GM11168 (cell line): ENCODE measurements at regions not wholly inside any gene's neighbourhood (a gene's known extent, or its start where the extent isn't known, plus 50 kb on each side); places are given as distances from the start of the nearest gene placed in this dataset.

Source experiments
- in situ Hi-C: fragments of 300-500 bp; cut with MboI; formaldehyde crosslinking; loops from one replicate; pipeline ENCODE4 v1.12.0; 2022; ENCODE audit warnings: low sequenced_read_pairs; ENCODE audit not compliant: unreplicated experiment

DNA sequence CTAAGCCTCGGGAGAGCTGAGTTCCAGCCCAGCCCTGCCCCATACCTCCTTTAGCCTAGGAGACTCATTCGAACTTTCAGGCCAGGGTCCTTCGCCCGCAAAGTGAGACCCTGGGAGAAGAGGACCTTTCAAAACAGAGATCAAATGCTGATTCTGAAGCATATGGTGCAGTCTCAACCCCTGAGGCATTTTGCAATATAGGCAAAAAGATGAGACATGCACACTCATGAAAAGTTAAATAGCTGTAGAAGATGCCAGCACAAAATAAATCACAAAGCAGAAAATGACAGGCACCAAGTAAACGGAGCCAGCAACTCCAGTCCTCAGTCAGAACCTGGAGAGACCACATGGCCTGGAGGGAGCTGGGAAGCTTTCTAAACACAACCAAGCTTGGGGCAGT, 542.7 kb upstream of the RAB6C start:
- in situ Hi-C loops = no loop called here

DNA sequence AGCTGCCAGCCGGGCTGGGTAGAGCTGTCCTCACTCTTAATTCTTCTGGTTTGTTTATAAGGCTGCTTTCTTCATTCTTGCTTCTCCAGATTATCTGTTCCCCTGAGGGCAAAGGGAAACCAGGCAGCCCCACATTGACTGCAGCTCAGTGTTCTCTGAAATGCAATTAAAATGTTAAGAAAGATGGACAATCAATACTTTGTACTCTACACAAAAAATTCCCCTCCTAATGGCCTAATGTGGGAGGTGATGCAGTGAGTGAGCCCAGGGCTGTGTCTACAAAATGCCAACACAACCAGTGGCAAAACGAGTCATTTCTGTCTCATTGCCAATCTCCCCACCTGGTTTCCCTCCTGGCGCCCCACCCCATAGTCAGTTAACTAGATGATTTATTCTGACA, 541.7 kb upstream of the RAB6C start:
- in situ Hi-C loops = no loop called here

- in situ Hi-C loops = no loop called here
Measured at GRCh38 chr2:129438501-129439057, 540.9 kb upstream of the RAB6C start.

DNA sequence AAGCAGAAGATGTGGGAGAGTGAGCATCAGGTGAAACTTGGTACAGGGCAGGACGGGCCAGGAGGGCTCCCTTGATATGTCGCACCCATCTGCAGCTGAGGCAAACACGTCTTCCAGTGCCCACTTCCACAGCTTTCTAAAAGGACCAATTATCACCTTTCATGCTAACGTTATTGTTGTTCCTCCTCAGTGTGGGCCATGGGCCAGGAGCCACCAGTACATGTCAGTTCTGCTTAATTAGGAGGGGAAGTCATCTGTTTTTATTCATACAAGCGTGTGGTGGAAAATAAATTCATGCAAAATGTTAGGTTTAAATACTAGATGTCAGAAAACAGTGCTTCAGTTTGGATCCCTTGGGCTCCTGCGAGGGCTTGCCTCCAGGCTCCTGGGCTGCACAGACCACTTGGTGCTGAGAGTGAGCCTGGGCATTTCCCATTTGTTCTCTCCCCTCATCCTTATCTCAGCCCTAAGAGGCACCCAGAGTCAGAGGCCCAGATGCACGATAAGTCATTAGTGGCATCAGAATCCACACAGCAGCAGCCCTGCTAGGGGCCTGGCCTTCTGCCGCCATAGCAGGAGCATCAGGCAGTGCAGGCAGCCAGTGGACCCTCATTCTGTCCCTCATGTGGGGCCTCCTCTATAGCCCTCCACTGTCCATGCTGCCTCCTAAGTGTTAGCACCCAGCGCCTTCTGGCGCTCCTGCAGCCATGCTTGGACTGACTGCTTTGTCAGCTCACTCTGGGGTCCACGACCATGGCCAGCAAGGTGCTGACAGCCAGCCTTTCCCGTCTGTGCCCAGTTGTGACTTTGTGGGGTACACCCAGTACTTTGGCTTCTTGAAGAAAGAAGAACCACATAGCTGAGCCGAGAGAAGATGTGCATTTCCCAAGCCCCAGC, 539.8 kb upstream of the RAB6C start:
- in situ Hi-C loops = no loop called here

- in situ Hi-C loops = no loop called here
Measured at GRCh38 chr2:129441610-129442009, 537.9 kb upstream of the RAB6C start.

GRCh38 chr2:129443235-129443864, 536.1 kb upstream of the RAB6C start:
- in situ Hi-C loops = no loop called here

- in situ Hi-C loops = no loop called here
Measured at GRCh38 chr2:129443865-129444739, 535.4 kb upstream of the RAB6C start.

GRCh38 chr2:129444751-129445150, 534.7 kb upstream of the RAB6C start:
- in situ Hi-C loops = no loop called here

DNA sequence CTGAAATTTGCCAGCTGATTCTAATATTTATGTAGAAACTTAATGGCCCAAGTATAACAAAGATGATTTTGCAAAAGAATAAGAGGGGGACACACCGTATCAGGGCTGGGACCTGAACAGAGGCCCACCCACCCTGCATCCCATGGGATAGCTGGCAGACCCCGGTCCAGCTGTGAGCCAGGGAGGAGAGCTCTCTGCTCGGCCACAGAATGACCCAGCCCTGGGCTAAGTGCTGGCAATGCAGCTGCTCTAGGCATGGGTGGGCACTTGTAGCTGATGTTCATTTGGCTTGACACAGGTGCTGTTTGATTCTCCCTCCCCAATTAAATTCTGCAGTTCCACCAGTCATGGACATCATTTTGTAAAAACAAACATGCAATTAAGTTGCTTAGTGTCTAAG, 522.8 kb upstream of the RAB6C start:
- in situ Hi-C loops = no loop called here

DNA sequence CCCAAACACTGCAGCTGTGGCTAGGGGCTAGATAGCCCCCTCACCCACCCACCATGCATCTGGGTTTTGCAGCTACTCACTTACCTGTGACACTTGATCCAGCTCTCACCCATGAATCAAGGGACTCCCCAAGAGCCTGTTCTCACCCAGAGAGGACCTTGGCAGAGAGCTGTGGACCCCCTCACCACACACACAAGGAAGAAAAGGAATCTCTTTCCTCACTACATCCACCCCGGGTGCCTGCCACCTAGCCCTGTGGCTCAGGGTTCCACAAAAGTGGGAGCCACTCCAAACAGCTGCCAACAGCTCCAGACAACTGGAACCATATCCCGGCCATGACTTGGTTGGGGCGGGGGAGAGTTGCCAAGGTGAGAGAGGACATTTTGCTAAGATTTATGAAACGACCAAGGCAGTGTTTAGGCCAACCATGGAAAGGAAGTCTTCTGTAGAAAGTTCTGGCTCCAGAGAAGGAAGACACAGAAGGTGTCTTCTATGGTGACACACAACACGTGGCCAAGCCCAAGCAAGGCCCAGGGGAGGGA, 522.1 kb upstream of the RAB6C start:
- in situ Hi-C loops = no loop called here

DNA sequence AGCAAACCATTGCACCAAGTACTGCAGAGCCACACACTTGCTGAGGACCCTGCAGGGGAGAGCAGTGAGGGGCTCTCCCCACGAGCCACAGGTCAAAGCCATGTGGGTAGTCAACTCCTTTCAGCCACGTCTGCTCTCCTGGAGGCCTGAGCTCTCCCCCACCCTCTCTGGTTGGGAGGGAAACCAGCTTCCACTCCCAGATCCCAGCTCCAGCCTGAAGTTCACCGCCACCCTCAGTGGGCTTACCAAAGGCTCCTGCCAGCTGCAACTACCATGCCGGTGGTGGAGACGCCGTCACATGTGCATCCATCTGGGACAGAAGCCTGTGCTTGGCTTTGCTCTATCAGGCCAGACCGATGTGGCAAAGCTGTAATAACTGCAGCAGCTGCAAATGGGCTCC, 521.5 kb upstream of the RAB6C start:
- in situ Hi-C loops = no loop called here

DNA sequence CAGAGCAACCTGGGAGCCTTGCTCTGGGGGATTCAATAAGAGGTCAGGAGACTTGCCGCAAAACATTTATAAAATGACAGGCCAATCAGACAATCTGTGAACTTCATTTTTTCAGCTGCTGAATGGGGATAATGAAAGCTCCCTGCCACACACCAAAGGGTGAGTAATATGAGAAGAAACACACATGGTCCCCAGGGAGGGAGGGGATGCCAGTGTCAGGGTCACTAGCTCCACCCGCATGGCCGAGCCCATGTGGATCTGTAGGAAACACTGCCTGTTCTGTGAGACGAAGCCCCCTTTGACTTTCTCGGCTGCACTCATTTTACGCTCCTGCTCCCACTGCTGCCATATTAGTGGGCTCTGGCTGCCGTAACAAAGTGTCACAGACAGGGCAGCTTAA, 521.0 kb upstream of the RAB6C start:
- in situ Hi-C loops = no loop called here

DNA sequence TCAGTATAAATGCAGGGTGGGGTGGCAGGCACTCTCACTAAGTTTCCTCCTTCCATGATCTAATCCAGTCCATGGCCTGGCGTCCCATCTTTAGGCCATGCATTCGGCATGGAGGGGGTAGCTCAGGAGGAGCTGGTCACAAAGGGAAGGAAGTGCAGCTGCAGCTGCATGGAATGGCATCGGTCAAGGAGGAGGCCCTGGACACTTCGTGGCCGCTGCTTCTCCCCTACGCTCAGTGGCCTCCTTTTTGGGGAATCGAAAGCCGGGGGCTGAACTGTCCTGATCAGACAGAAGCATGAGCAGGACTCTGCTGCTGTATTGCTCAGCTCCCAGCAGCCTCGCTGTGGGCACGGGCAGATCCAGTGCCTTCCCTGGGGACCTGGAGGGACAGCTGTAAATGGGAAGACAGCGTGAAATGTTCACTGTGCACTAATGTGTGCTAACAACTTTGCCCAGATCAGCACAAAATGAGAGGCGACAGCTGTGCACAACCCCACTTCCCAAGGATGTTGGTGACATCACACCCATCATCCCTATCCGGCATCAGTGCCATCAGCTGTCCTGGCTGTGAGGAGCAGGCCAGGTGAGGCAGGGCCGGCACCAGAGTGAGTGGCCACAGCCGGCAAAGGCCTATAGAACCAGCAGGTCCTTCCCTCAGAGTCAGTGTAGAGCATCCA, 520.1 kb upstream of the RAB6C start:
- in situ Hi-C loops = no loop called here

DNA sequence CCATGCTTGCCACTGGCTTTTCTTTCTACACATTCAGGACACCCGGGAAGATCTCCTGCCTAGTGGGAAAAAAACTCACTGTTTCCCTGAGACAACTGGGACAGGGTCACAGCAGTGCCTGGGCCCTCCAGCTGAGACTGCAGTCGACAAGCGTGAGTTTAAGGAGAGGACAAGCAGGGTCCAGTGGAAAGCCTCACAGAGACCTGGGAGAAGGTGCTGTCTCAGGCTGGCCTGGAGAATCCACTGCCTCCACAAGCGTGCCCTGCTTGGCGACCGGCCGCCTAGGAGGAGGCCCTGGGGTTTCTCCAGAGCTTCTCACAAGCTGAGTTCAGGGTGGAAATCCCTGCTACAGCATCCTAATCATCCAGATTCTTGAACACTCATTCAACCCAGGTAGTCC, 519.6 kb upstream of the RAB6C start:
- in situ Hi-C loops = no loop called here

- in situ Hi-C loops = no loop called here
Measured at GRCh38 chr2:129460299-129461198, 518.9 kb upstream of the RAB6C start.

GRCh38 chr2:129462349-129462748, 517.1 kb upstream of the RAB6C start:
- in situ Hi-C loops = no loop called here

DNA sequence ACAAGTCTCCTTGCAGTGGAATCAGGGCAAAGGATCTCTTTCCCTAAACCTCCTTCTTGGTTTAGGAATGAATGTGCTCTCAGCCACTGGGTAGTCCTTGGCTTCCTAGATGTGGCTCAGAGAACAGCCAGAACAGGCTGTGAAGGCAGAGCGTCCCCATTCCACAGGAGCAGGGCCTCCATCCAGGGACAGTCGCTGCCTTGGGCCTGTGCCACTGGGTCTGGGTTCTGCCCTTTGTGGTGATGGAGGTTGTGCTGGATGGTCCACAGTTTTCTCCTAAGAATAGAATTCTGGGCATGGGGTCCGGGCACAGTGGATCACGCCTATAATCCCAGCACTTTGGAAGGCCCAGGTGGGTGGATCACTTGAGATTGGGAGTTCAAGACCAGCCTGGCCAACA, 516.5 kb upstream of the RAB6C start:
- in situ Hi-C loops = no loop called here

- in situ Hi-C loops = no loop called here
Measured at GRCh38 chr2:129464036-129464435, 515.4 kb upstream of the RAB6C start.

DNA sequence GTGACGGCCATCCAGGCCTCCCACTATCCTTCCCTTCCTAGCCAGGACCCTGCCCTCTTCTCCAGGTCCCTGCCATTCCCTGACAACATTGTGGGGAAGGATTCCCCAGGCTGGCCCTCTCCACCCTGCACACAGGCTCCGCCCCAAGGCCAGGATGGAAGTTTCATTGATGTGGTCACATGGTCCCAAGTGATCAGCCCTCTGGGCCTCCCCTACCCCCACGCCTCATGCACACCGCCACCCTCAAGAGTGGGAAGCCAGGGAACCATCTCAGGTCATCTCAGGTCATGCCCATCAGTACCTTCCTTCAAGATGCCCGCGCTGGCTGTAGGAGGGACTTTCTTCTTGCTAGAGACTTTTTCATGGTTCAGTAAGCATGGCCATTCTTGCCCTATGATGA, 514.8 kb upstream of the RAB6C start:
- in situ Hi-C loops = no loop called here
